ENCODE measurements at regions not wholly inside any gene's neighbourhood (a gene's known extent, or its start where the extent isn't known, plus 50 kb on each side); places are given as distances from the start of the nearest gene placed in this dataset.

GRCh38 chr2:162888652-162889051, 50.1 kb upstream of the KCNH7 start:
- Histone ChIP-seq H3K4me3 (no peak overlapping the region), H3K36me3 (ENCODE audit: low read depth, missing control alignments) (no peaks in the 10 kb centered on the region), H3K27ac (no peak overlapping the region), H3K27me3 (no peaks in the 10 kb centered on the region), H3K9me3 (no peaks in the 10 kb centered on the region), H3K4me1 (no peaks in the 10 kb centered on the region)
- no peak for DNase-seq
- 68 to 71% methylated on average over 3 of the region's 3 CpGs for WGBS, 2 donors
- intact Hi-C loops (cut with DNase I; ENCODE audit: low total_unique reads) = no loop called here
- TF ChIP-seq POLR2A (IDR thresholded peaks at IDR 0.05) (no peak), CTCF (IDR thresholded peaks at IDR 0.05) (no peak)

Small RNA genes lying in the stretch of these regions (small RNA-seq; reads per million reads assigned to genes)
- gene RNU6-627P = 0 reads per million in 2 donors
